Urothelium cell line (cell line): ENCODE measurements at regions not wholly inside any gene's neighbourhood (a gene's known extent, or its start where the extent isn't known, plus 50 kb on each side); places are given as distances from the start of the nearest gene placed in this dataset.

Source experiments
- DNase-seq: peaks from one replicate; pipeline ENCODE4 v3.0.0; 2011; ENCODE audit warnings: low spot score, mixed read lengths
- FAIRE-seq: peaks from 2 replicates; lab custom pipeline; 2011; peaks lifted over from hg19 to GRCh38; lab: Jason Lieb, UNC

DNA sequence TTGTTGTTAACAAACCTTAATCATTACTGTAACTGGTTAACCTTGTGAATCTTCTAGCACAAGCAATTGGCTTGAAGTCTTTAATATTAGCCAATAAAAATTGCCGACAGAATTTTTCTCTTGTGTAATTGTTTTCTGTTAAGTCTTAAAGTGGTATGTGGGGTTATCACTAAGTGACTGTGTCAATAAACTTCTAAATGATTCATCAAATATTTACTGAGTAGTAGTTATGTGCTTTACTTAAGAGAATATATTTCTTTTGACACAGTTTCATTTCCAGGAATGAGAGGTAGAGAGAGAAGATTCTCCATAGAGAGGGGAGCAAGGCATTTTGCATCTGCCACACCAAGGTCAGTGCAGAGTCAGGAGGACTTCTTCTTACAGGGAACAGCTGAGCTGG is 2361.6 kb upstream of the AGA start:
- FAIRE-seq: no peak
- DNase-seq: no peak

DNA sequence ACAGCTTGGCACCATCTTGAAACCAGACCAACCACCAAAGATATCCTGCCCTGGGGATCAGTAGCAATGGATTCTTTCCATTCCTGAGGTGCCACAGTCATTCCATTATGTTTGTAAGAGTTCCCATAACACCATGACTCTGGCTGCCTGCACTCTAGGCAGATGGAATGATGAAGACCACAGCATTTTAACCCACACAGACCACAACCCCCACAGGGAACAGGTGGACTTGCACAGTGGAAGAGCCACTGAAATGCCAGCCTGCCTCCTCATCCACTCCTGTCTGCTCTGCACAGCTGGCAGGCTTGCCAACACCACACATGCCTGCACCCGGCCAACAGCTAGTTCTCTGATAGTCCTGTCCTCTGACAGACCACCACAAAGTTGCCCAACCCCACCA is 2362.2 kb upstream of the AGA start:
- FAIRE-seq (no peak), DNase-seq (peak; percentile 17)

GRCh38 chr4:179817317-179817716 is 2375.1 kb upstream of the AGA start:
- DNase-seq: no peak
- no peak for FAIRE-seq

- DNase-seq: no peak
- FAIRE-seq: no peak
Observed at GRCh38 chr4:179823342-179823741, 2381.1 kb upstream of the AGA start.

- FAIRE-seq (no peak), DNase-seq (no peak)
Observed at GRCh38 chr4:179831274-179831673, 2389.0 kb upstream of the AGA start.

DNA sequence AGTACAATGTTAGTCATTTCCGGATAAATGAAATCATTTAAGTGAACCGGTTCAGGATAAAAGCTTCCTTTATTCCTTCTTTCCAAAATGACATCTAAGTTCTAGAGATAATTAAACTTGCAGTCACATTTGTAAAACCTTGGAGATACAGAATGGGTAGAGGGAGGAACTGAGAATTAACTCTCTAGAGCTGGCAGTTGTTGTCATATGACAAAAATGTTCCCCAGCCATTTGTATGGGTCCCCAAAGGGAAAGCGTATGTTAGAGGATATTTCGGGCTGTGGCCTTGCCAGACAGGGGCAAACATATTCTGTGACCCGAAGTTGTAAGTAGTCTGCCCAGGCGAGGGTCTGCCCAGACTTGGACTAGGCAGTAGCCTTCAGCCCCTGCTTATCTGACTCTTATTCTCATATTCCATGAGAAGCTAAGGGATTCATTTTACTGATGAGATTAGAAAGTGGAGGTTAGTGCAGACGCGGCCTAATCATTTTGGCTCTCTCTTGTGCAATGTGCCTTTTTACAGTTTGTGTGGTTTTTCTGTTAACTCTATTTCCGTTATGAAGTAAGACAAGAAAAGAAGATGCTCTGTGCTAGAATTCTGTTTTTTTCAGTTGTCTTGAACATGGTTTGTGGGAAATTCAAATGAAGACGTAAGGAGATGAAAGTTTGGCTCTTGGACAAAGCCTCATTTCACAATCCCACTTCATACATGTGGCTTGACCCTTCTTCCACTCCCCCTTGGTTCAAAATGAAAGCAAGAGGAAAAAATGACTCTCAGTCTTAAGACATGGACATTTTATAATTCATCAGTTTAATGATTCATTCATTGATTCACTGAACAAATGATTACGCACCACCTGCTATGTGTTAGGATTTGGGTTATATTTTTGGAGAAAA is 2394.2 kb upstream of the AGA start:
- DNase-seq: no peak
- FAIRE-seq: no peak

DNA sequence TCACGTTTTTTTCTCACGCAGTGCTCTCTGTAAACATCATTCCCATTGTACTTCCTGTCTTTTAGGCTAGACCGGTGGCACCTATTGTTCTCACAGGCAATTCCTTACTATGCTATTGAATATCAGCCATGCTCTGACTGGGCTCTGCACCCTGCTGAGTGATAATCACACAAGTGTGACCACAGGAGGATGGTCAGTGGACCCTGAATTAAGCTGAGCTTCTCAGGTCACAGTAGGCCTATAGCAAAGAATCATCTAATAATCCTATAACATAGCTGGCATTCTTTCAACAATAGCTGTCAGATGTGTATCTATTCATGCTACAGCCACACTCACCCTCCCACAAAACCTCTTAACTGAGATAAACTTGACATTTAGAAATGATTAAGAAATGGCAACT is 2399.8 kb upstream of the TENM3 start:
- no peak for FAIRE-seq
- DNase-seq: no peak

GRCh38 chr4:179855469-179855868 is 2387.7 kb upstream of the TENM3 start:
- DNase-seq (no peak), FAIRE-seq (no peak)

GRCh38 chr4:179858221-179858620 is 2385.0 kb upstream of the TENM3 start:
- no peak for DNase-seq
- no peak for FAIRE-seq

GRCh38 chr4:179867300-179867878 is 2375.8 kb upstream of the TENM3 start:
- FAIRE-seq (no peak), DNase-seq (peak; percentile 61)

GRCh38 chr4:179871726-179872125 is 2371.5 kb upstream of the TENM3 start:
- FAIRE-seq: no peak
- DNase-seq: no peak

DNA sequence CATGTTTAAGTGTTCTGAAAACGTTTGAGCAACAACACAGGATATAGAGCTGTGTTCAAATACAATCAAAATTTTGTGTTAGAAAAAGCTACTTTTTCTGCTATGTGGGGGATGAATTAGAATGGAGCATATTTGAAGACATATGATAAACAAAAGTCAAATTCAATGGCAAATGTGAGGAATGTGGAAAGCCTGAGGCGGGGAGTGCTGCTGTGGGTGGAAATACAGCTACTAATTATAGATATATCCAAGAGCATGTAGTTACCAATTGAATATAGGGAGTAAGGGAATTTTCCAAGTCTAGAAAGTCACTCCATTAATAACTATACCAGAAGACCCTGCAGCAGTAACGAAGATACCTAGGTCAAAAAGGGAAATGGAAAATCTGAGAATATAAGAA is 2370.4 kb upstream of the TENM3 start:
- DNase-seq (no peak), FAIRE-seq (no peak)

GRCh38 chr4:179880756-179881155 is 2362.4 kb upstream of the TENM3 start:
- FAIRE-seq (no peak), DNase-seq (no peak)

- no peak for FAIRE-seq
Observed at GRCh38 chr4:179894066-179894778, 2349.0 kb upstream of the TENM3 start.

GRCh38 chr4:179919587-179919986 is 2323.6 kb upstream of the TENM3 start:
- no peak for FAIRE-seq
- DNase-seq: no peak

More at GRCh38 chr4:179894066-179894778, 2349.0 kb upstream of the TENM3 start:
- DNase-seq: no peak

GRCh38 chr4:179927473-179927872 is 2315.7 kb upstream of the TENM3 start:
- DNase-seq (no peak), FAIRE-seq (no peak)

GRCh38 chr4:179941911-179942310 is 2301.3 kb upstream of the TENM3 start:
- DNase-seq: no peak
- no peak for FAIRE-seq

DNA sequence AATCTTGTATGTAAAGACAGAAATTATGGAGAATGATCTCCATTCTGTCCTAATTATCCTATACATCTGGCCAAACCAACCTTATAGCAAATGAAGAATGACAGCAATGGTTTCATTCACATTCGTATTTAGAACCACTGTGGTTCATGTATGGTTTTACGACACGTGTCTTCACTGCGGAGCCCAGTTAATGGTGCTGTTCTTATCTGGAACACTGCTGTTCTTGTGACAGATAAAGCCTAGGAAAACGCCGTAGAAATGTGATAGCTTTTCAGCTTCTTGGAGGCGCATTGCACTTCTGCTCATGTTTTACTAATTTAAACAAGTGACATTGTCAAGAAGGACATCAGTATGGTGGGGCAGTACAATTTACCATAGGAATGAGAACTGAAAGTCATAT is 2266.4 kb upstream of the TENM3 start:
- FAIRE-seq: no peak
- no peak for DNase-seq

GRCh38 chr4:179977378-179977777 is 2265.8 kb upstream of the TENM3 start:
- FAIRE-seq: no peak
- no peak for DNase-seq

DNA sequence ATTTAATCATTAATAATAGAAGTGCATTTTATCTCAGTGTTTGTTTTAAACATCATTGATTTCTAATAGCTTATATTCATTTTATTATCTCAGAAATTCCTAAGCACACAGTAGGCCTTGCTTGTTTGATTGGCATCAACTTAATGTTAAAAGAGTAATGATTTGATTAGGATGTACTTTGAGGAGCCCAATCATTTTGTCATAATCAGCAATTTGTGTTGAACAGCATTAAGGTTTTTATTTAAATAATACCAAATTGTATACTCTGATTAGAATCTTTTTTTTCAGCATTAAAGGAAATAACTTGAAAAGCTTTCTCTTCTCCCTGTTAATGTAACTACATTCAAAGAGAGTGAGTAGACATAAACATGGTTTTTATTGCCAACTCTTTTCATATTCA is 2262.0 kb upstream of the TENM3 start:
- DNase-seq (no peak), FAIRE-seq (no peak)

- FAIRE-seq: no peak
Observed at GRCh38 chr4:179989975-179990374, 2253.2 kb upstream of the TENM3 start.

DNA sequence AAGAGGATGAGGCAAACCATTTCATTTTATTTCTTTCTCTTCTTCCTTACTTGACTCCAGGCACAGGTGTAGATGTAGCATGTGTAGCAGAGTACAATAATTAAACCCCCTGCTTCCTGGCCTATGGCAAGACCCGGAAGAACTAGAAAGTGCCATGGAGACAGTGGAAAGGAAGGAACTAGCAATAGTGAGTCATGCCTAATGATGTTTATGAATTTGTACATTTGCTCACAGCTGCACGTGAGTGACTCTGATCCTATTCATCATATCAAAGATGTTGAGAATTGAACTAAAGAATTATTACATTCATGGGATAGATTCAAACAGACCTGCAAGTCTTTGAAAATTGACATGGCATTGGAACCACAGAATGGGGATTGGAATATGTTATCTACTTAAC is 2233.9 kb upstream of the TENM3 start:
- DNase-seq (no peak), FAIRE-seq (no peak)

More at GRCh38 chr4:179989975-179990374, 2253.2 kb upstream of the TENM3 start:
- DNase-seq: no peak
